Lower leg skin (tissue), 4 donors: ENCODE measurements at regions not wholly inside any gene's neighbourhood (a gene's known extent, or its start where the extent isn't known, plus 50 kb on each side); places are given as distances from the start of the nearest gene placed in this dataset.

ENCODE experiments used
- DNase-seq, 2 donors: peaks; one replicate each; pipeline ENCODE4 v3.0.0-alpha.2; 2019; ENCODE audit warnings: low spot score in 2 of 2
- H3K4me3 ChIP-seq: fragments of 200-600 bp; sonication (generic); 2 replicates; pipeline ENCODE4 v1.5.1; 2017; ENCODE audit warnings: mild to moderate bottlenecking, low read depth; ENCODE audit not compliant: poor library complexity, severe bottlenecking
- CTCF ChIP-seq, 3 donors: fragments of 450-650 bp; IDR thresholded peaks; one replicate each; pipeline ENCODE4 v1.5.1; 2016; ENCODE audit warnings: antibody characterized with exemption in 3 of 3, mild to moderate bottlenecking in 3 of 3, moderate library complexity in 2 of 3
- POLR2A ChIP-seq, 2 donors: fragments of 450-650 bp; IDR thresholded peaks; one replicate each; pipeline ENCODE4 v1.6.1; 2016 to 2017; ENCODE audit warnings: antibody characterized with exemption in 2 of 2, mild to moderate bottlenecking in 1 of 2, moderate library complexity in 1 of 2
- WGBS, 2 donors: methylation state at CpG; one replicate each; pipeline ENCODE4 v1.1.5; 2018; 5-methylcytosine and 5-hydroxymethylcytosine counted together
- intact Hi-C: fragments of 100-400 bp; cut with DNase I; formaldehyde crosslinking; loops from one replicate; pipeline ENCODE4 v1.15.0; 2023; ENCODE audit warnings: low total_unique reads

GRCh38 chr13:40381935-40382764, 284.3 kb downstream of the FOXO1 start:
- H3K4me3 ChIP-seq: no peak overlapping the region
- TF ChIP-seq POLR2A (IDR thresholded peaks at IDR 0.05) (no peak), CTCF (IDR thresholded peaks at IDR 0.05) (no peak)
- intact Hi-C loops: no loop called here
- WGBS, 2 donors: 91 to 95% methylated on average over 27 of the region's 27 CpGs
- peak in 1 of 2 donors; percentile 87 for DNase-seq

GRCh38 chr13:40383132-40383531, 283.3 kb downstream of the FOXO1 start:
- no peak for DNase-seq
- 55 to 62% methylated on average over 7 of the region's 7 CpGs for WGBS, 2 donors
- intact Hi-C loops: no loop called here
- TF ChIP-seq POLR2A (IDR thresholded peaks at IDR 0.05) (no peak), CTCF (IDR thresholded peaks at IDR 0.05) (no peak)
- H3K4me3 ChIP-seq: no peak overlapping the region

GRCh38 chr13:40383885-40384284, 282.6 kb downstream of the FOXO1 start:
- no peak for DNase-seq
- WGBS, 2 donors: 92 to 94% methylated on average over 4 of the region's 4 CpGs
- intact Hi-C loops: no loop called here
- TF ChIP-seq POLR2A (IDR thresholded peaks at IDR 0.05) (no peak), CTCF (IDR thresholded peaks at IDR 0.05) (no peak)
- no peak overlapping the region for H3K4me3 ChIP-seq

GRCh38 chr13:40384976-40385857, 281.2 kb downstream of the FOXO1 start:
- WGBS, 2 donors: 62 to 71% methylated on average over 6 of the region's 6 CpGs
- intact Hi-C loops: no loop called here
- TF ChIP-seq POLR2A (IDR thresholded peaks at IDR 0.05) (no peak), CTCF (IDR thresholded peaks at IDR 0.05) (no peak)
- H3K4me3 ChIP-seq: no peak overlapping the region
- no peak for DNase-seq

DNA sequence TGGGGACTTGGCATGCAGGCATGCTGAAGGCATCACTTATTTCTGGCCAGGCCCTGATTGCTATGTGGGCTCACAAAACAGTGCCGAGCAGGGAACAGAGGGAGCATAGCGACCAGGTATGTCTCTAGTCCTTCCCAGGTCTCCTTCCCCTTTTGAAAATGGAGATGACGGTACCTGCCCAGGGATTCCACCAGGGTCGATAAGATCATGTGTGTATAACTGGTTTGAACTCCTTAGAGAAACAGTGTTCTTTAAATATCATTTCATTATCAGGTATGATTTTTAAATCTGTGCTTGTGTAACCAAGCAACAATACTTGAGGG, 280.6 kb downstream of the FOXO1 start:
- intact Hi-C loops: no loop called here
- no peak overlapping the region for H3K4me3 ChIP-seq
- whole genome bisulfite sequencing, 2 donors: 72 to 81% methylated on average over 4 of the region's 4 CpGs
- TF ChIP-seq CTCF (IDR thresholded peaks at IDR 0.05) (no peak), POLR2A (IDR thresholded peaks at IDR 0.05) (no peak)
- no peak for DNase-seq
